GM18519 (cell line): ENCODE measurements at regions not wholly inside any gene's neighbourhood (a gene's known extent, or its start where the extent isn't known, plus 50 kb on each side); places are given as distances from the start of the nearest gene placed in this dataset.

Experiments used
- ATAC-seq: cut with Tn5 transposase; IDR thresholded peaks from one replicate; pipeline ENCODE4 v1.9.1; 2021; ENCODE audit warnings: mild to moderate bottlenecking, moderate library complexity; ENCODE audit not compliant: unreplicated experiment, low FRiP score

- no peak for ATAC-seq
Observed at GRCh38 chr4:163621821-163622220, 127.3 kb downstream of the TMA16 start.

DNA sequence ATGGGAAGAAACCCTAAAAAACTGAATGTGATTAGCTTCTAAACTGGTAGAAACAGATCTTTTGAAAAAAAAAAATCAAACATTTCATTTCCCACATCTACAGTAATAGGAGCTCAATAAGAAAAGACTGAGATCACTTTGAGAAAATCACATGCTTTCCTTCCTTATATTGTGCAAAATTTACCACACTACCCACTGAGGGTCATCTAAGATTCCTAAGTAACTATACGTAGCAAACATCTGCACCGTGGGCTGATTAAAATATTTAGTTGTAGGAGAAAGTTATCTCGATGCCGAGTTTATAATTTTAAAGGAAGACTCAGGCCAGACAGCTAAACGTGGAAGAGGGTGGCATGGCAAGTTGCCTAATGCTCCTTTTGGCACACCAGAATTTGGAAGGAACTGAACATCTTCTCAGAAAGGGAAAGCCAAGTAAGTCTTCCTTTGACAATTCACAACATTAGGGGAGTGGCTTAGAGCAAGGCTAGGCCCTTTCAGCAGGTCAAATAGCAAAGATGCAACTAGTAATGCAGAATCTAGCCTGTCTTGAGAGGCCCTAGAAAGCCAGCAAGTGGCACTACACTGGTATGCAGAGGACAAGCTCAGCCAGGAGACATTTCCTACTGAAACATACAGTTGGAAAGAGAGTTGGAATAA, 128.0 kb downstream of the TMA16 start:
- ATAC-seq = no peak

GRCh38 chr4:163623787-163624186, 129.3 kb downstream of the TMA16 start:
- ATAC-seq = no peak

GRCh38 chr4:163624727-163625126, 130.2 kb downstream of the TMA16 start:
- ATAC-seq = no peak

GRCh38 chr4:163631288-163631687, 136.8 kb downstream of the TMA16 start:
- ATAC-seq = no peak

DNA sequence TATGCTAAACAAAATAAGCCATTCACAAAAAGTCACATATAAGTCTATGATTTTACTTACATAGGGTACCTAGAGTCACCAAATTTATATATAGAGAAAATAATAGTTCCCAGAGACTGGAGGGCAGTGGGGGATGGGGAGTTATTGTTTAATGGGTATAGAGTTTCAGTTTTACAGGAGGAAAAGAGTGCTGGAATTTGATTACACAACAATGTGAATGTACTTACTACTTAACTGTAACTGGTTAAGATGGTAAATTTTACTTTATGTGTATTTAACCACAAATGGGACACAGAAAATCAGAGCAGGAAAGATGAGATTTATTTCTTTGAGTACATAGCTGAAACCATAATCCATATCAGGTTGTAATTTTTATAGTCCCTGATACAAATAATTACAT, 144.4 kb downstream of the TMA16 start:
- ATAC-seq = no peak

GRCh38 chr4:163649557-163650091, 155.1 kb downstream of the TMA16 start:
- ATAC-seq = no peak

GRCh38 chr4:163651761-163652160, 157.3 kb downstream of the TMA16 start:
- no peak for ATAC-seq

DNA sequence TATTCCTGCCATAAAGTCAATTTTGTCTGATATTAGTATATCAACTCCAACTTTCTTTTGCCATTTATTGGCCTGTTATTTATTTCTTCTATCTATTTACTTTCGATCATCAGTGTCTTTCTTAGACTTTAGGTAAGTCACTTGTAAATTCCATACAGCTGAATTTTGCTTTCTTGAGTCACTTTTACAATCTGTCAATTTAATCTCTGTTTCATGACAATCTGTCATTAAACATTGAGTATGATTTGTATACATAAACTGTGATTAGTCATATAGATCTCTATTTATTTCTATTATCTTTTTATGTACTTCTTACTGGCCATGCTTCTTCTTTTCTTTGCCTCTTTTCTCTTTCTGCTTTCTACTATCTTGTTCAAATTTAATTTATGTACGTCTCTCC, 160.1 kb downstream of the TMA16 start:
- no peak for ATAC-seq

GRCh38 chr4:163660636-163661035, 166.1 kb downstream of the TMA16 start:
- ATAC-seq = no peak

DNA sequence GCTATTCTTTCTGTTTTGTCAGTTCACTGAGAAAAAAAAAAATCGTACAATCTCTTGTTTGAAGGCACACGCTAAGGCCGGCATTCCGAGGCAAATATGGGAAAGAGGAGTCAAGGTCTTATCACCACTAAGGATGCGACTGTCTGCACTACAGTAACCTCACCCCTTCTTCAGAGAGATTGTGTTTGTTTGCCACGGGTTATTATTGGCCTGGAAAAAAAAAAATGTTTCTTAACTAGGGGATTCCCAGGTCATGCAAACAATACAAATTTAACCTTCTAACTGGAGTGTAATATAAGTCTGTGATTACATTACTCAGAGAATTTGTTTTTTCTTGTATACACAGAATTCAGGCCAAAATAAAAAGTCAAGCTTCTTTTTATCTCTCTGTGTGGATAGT, 168.3 kb downstream of the TMA16 start:
- ATAC-seq = peak; percentile 25

DNA sequence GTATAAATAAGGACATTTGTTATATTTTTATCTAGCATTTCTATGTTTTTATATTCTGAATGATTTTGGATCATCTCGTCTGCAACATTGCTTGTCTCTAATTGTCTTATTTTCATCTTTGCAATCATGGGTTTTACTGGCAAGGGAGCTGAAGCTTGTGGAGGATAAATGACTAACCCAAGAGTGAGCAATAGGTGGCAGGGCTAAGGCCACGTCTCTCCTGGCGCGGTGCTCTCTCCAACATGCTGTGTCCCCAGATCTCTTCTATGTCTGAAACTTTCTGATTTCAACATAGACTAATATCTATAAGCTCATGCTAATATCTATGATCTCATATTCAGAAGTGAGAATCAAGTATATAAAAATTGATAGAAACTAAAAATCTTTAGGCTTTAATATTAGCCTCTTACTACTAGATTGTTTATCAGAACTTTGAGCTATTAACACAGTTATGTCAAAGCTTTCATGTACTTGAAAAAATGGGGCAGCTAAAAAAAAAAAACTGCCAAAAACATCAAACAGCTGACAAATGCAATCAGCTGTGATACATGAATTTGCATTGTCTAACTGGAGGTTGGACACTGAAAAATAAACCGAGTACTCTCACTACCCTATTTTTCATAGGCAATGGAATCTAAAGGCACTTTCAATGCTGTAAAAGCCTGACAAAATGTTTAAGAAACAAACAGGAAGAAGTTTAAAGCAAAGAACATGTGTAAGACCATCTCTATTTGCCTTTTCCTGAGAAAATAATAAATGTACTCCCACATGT, 169.2 kb downstream of the TMA16 start:
- peak; percentile 75 for ATAC-seq

GRCh38 chr4:163665101-163665500, 170.6 kb downstream of the TMA16 start:
- no peak for ATAC-seq

DNA sequence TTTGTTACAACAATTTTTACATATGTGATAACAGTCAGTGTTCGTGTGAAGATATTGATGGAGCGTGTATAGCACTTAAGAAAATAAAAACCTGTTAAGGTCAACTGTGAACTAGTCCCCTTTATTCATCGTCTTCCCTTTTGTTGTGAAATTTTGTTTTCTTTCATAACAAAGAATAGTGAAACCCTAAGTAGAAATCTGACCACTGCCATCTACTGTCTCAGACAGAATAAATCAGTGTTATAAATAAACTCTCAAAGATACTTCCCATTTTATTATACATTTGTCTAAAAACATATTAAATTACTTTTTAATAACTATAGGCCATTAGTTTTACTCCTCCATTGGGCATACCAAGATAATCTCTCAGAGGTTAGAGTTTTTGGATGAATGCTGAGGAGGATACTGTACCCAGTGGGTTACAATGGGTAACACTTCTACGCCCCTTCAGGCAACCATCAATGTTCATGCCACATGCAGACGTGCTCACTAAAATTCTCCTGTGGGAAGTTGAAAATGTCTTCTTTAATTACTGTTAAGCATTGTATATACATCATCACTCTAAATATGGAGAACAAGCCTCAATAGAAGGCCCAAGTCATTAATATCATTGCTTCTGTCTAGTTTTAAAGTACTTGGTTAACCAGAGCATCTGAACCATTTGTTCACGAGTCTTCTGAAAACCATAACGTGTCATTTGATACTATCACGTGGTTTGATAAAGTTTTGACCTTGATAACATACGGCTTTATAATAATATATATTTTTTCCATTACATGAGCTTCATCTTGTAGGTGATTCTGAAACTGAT, 171.2 kb downstream of the TMA16 start:
- peak; percentile 35 for ATAC-seq

- no peak for ATAC-seq
Observed at GRCh38 chr4:163666332-163666873, 171.9 kb downstream of the TMA16 start.

GRCh38 chr4:163672751-163673150, 178.3 kb downstream of the TMA16 start:
- ATAC-seq = no peak

GRCh38 chr4:163673848-163674697, 179.6 kb downstream of the TMA16 start:
- no peak for ATAC-seq

- no peak for ATAC-seq
Observed at GRCh38 chr4:163679189-163679588, 184.7 kb downstream of the TMA16 start.

DNA sequence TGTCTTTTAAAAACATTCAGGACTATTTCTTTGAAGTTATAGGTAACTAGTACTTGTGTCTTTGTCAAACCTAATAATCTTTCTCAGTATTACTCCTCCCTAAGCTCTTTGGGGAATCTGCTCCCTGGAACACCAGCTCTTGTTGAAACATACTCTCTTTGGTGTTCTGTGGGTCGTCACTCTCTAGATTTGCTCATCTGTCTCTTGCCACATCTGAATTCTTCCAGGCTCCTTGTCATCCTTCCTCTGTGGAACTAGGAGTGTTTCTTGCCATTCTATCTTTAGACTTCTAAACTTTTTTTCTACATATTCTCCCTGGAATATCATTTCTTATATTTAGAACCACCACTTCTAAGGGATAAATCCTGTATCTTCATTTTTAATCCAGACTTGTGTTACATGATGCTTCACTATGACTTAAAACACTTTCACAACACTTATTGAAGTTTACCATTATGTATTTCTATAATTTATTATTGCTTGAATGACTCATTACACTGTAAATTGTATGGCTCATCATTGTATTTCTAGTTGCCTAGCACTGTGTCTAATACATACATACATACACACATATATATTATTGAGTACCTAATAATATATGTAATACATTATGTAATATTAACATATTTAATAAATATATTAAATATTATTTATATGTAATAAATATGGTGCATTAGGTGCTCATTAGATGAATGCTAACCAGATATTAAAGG, 186.1 kb downstream of the TMA16 start:
- ATAC-seq = no peak
